ENCODE measurements at regions not wholly inside any gene's neighbourhood (a gene's known extent, or its start where the extent isn't known, plus 50 kb on each side); places are given as distances from the start of the nearest gene placed in this dataset.

DNA sequence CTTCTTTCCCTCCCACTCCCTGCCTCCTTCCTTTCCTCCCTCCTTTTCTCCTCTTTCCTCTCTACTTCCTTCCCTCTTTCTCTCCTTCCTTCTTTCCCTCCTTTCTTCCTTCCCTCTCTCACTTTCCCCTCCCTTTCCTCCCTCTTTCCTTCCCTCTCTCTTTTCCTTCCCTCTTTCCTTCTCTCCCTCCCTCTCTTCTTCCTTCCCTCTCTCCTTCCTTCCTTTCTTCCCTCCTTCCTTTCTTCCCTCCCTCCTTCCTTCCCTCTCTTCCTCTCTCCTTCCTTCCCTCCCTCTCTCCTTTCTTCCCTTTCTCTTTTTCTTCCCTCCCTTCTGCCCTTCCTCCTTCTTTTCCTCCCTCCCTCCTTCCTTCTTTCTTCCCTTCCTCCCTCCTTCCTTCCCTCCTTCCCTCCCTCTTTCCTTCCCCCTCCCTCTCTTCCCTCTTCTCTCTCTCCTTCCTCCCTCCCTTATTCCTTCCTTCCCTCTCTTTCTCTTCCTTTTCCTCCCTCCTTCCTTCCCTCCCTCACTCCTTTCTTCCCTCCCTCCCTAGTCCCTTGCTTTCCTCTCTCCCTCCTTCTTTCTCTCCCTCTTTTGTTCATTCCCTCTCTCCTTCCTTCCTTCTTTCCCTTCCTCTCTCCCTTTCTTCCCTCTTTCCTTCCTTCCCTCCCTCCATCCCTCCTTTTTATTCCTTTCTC is 443.9 kb downstream of the ZNF536 start:
- CTCF ChIA-PET, result interaction anchor here (0.7 to 1.0 kb wide), 2 partner anchors 16 kb away, joined by 3 to 4 read pairs; no protein-coding TSS in a partner anchor
- H3K36me3 Mint-ChIP-seq, result 0 out of 2 replicates have a peak, but pooled peaks cover 2% of the 10 kb centered on the region

More for the DNA sequence above, 443.9 kb downstream of the ZNF536 start:
- peaks cover 10% of the 10 kb centered on the region; the same call in 1 of the 2 replicates for H3K4me1 Mint-ChIP-seq
- H3K9me3 Mint-ChIP-seq, result peaks cover 6% of the 10 kb centered on the region
- H3K27me3 Mint-ChIP-seq (ENCODE audit: low read depth), result no peaks in the 10 kb centered on the region; the same call in 1 of the 2 replicates
- H3K27ac Mint-ChIP-seq, result no peak overlapping the region
- DNase-seq (ENCODE audit: low spot score) (no peak), ATAC-seq (no peak)
- TF ChIP-seq JAZF1 (CRISPR knock-in tag; IDR thresholded peaks at IDR 0.05) (no peak), ZNF671 (CRISPR knock-in tag; IDR thresholded peaks at IDR 0.05) (no peak), PREB (CRISPR knock-in tag; IDR thresholded peaks at IDR 0.05; ENCODE audit: borderline replicate concordance) (no peak), EMX1 (CRISPR knock-in tag; IDR thresholded peaks at IDR 0.05) (no peak), ZNF532 (CRISPR knock-in tag; IDR thresholded peaks at IDR 0.05; ENCODE audit: borderline replicate concordance) (no peak), PRDM15 (CRISPR knock-in tag; IDR thresholded peaks at IDR 0.05) (no peak), NR2C2 (CRISPR knock-in tag; IDR thresholded peaks at IDR 0.05) (no peak)
- TF ChIP-seq, protein P1, sequence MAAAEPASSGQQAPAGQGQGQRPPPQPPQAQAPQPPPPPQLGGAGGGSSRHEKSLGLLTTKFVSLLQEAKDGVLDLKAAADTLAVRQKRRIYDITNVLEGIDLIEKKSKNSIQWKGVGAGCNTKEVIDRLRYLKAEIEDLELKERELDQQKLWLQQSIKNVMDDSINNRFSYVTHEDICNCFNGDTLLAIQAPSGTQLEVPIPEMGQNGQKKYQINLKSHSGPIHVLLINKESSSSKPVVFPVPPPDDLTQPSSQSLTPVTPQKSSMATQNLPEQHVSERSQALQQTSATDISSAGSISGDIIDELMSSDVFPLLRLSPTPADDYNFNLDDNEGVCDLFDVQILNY (CRISPR knock-in tag; IDR thresholded peaks at IDR 0.05), result no peak
- H3K4me3 Mint-ChIP-seq, result no peak overlapping the region
- POLR2A ChIA-PET, result no interaction called here
